ENCODE measurements at regions not wholly inside any gene's neighbourhood (a gene's known extent, or its start where the extent isn't known, plus 50 kb on each side); places are given as distances from the start of the nearest gene placed in this dataset.

DNA sequence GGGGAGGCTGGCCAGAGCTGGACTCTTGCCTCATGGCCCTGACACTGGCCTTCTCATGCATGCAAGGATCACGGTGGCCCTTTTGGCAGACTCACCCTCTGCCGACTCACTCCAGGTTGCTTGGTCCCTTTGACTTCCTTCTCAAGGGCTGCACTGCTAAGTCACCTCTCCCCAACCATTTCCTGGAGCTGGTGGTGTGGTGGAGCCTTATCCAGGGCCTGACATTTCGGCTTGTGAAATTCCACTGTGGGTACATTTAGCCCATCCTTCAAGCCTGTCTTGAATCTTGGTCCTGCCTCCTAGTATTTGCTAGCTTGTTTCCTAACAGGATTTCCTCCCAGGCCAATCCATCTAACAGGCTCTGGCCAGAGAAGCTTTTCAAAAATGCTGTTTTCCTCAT lies 52.6 kb upstream of the JUN start:
- no peak for DNase-seq (ENCODE audit: low read depth)
- no peak overlapping the region for H3K4me3 ChIP-seq (ENCODE audit: low read depth, low read length)
- TF ChIP-seq, protein P1, sequence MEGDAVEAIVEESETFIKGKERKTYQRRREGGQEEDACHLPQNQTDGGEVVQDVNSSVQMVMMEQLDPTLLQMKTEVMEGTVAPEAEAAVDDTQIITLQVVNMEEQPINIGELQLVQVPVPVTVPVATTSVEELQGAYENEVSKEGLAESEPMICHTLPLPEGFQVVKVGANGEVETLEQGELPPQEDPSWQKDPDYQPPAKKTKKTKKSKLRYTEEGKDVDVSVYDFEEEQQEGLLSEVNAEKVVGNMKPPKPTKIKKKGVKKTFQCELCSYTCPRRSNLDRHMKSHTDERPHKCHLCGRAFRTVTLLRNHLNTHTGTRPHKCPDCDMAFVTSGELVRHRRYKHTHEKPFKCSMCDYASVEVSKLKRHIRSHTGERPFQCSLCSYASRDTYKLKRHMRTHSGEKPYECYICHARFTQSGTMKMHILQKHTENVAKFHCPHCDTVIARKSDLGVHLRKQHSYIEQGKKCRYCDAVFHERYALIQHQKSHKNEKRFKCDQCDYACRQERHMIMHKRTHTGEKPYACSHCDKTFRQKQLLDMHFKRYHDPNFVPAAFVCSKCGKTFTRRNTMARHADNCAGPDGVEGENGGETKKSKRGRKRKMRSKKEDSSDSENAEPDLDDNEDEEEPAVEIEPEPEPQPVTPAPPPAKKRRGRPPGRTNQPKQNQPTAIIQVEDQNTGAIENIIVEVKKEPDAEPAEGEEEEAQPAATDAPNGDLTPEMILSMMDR (IDR thresholded peaks at IDR 0.05; ENCODE audit: insufficient read depth, low read length): no peak

DNA sequence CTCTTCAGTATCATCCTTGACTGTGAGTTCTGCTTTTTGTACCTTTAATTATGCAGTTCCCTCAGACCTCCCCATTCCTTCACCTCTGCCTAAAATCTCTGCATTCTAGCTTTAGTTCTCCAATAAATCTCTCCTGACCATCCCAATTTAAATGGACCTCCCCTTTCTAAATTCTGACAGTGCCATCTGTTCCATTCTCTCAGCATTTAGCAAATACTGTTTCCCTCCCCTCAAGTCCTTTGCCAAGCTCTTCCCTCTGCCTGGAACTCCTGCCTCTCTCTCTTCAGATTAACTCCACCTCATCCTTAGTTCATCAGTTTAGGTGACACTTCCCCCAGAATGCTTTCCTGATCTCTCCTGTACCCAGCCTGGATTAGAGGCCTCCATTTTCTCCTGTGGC lies 54.0 kb upstream of the JUN start:
- DNase-seq (ENCODE audit: low read depth): no peak
- TF ChIP-seq, protein P1 (IDR thresholded peaks at IDR 0.05; ENCODE audit: insufficient read depth, low read length): no peak
- H3K4me3 ChIP-seq (ENCODE audit: low read depth, low read length): no peak overlapping the region

DNA sequence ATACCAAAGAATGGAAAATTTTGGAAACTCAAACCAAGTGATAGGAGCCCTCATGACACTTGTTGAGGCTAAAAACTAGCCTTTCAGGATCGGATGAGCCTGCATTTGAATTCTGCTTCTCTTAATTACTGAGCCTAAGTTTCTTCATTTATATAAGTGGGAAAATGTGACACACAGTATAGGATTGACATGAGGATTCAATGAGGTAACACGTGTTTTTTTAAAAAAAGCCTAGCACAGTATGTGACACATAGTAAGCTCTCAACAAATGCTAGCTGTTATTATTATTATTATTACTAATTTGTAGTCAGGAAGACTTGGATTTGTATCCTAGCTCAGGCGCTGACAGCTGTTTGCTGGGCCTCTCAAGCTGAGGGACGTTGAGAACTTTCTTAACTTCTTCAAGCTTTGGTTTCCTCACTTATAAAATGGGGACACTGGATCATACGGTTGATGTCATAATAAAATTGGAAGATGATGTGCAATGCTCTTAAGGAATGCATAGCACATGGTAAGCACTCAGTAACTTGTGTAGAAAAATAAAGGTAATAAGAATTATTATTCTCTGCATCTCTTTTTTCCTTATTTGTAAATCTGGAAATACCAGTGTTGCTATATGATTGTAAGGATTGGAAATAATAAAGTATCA lies 55.4 kb upstream of the JUN start:
- TF ChIP-seq, protein P1 (IDR thresholded peaks at IDR 0.05; ENCODE audit: insufficient read depth, low read length): no peak
- DNase-seq (ENCODE audit: low read depth): no peak
- H3K4me3 ChIP-seq (ENCODE audit: low read depth, low read length): no peak overlapping the region

DNA sequence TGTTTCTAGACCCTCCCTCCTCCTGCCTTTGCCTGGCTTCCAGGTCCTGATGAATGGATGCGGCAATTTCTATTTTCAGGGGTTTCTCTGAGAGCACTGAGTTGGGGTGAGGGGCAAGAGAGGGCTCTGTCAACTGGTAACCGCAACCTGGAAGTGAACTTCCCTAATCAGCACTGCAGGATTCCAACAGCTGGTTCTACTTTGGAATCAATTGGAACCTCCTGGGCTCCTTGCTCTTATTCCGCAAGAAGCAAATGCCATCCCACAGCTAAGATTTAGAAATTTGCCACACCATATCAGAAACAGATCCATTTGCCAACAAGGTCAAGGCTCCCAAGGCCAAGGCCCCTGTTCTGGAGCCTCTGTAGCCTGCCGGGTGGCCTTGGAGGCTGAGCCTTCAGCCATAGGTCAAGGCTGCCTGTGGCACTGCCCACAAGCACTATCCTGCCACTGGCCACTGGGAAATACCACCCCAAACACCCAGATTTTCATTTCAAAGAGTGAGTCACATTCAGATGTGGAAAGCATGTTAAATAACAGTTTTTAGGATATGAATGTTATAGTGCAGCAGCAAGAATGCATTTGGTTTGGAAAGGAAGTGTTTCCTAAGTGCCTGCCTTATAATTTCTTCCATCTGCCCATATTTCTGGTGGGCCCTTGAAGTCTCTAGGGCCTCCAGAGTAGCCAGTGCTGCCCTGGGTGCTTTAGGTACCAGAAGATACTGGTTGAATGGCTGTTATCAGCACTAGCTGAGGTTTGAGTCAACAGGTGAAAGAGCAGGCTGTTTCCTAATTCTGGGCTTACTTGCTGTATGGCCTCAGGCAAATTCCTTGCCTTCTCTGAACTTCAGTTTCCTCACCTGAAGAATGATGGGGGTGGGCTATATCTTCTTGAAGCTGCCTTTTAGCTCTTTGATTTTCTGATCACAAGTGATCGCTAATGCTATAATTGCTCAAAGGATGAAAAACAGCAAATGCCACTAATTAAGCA lies 56.3 kb upstream of the JUN start:
- TF ChIP-seq, protein P1 (IDR thresholded peaks at IDR 0.05; ENCODE audit: insufficient read depth, low read length): peak; percentile 4
- no peak overlapping the region for H3K4me3 ChIP-seq (ENCODE audit: low read depth, low read length)
- peak; percentile 63 for DNase-seq (ENCODE audit: low read depth)

DNA sequence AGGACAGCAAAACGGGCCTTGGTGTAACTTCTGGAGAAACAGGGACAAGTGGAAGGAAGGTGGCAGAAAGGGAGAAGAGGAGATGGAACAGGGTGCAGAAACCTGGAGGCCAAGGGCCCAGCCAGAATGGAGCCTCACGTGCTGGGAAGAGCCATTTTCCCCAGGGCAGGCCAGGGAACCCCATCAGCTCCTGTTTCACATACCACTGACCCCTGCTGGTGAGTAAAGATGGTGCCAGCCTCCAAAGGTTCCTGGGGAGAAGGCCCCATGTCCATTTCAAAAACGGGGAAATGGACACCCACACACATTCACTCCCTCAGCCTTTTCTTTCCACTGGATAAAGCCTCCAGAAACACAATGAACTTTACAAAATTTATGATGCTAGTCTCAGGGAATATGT lies 57.6 kb upstream of the JUN start:
- no peak overlapping the region for H3K4me3 ChIP-seq (ENCODE audit: low read depth, low read length)
- no peak for DNase-seq (ENCODE audit: low read depth)
- TF ChIP-seq, protein P1 (IDR thresholded peaks at IDR 0.05; ENCODE audit: insufficient read depth, low read length): peak; percentile 37

DNA sequence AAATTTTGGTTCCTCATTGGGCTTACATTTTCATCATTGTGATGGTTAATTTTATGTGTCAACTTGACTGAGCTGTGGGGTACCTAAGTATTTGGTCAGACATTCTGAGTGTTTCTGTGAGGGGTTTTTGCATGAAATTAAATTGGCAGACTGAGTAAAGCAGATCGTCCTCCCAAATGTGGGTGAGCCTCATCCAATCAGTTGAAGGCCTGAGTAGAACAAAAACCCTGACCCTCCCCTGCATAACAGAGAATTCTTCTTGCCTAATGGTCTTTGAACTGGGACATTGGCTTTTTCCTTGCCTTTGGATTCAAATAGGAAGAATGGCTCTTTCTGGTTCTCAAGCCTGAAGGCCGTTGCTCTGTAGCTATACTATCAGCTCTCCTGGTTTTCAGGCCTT lies 59.1 kb upstream of the JUN start:
- H3K4me3 ChIP-seq (ENCODE audit: low read depth, low read length): no peak overlapping the region
- no peak for DNase-seq (ENCODE audit: low read depth)
- TF ChIP-seq, protein P1 (IDR thresholded peaks at IDR 0.05; ENCODE audit: insufficient read depth, low read length): no peak

Data from fibroblast of the aortic adventitia (primary cell).